H1 (cell line): ENCODE measurements at regions not wholly inside any gene's neighbourhood (a gene's known extent, or its start where the extent isn't known, plus 50 kb on each side); places are given as distances from the start of the nearest gene placed in this dataset.

Experiments
- CTCF ChIA-PET: fragments of 300-600 bp; sonication (Branson Sonifier 250); formaldehyde crosslinking; loops from one replicate; lab custom pipeline; 2021; ENCODE audit not compliant: partially characterized antibody; lab: Charles Lee
- POLR2A ChIA-PET: fragments of 300-600 bp; sonication (Branson Sonifier 250); formaldehyde crosslinking; loops from one replicate; lab custom pipeline; 2021; ENCODE audit warnings: inconsistent platforms; ENCODE audit not compliant: partially characterized antibody; lab: Charles Lee
- DNase-seq, 2 experiments: peaks; one replicate each; pipeline versions ENCODE4 v3.0.0 to v3.0.0-alpha.2; 2010 to 2022; ENCODE audit warnings: low spot score in 2 of 2, low read depth in 1 of 2, mixed read lengths in 1 of 2
- FAIRE-seq: peaks from 2 replicates; lab custom pipeline; 2011; peaks lifted over from hg19 to GRCh38; lab: Jason Lieb, UNC
- H2AFZ ChIP-seq: 2 replicates; pipeline ENCODE4 v1.8.1; 2012; ENCODE audit warnings: low read length, inconsistent platforms
- H2AK5ac ChIP-seq: 2 replicates; pipeline ENCODE4 v1.6.1; 2013; ENCODE audit warnings: low read depth, low read length
- H2BK120ac ChIP-seq: replicated peaks from 2 replicates; pipeline ENCODE3; 2013; ENCODE audit warnings: low read depth, low read length, inconsistent platforms
- H2BK12ac ChIP-seq: 2 replicates; pipeline ENCODE4 v1.6.1; 2013; ENCODE audit warnings: low read depth, low read length
- H2BK15ac ChIP-seq: 2 replicates; pipeline ENCODE4 v1.6.1; 2013; ENCODE audit warnings: low read length
- H2BK20ac ChIP-seq: 2 replicates; pipeline ENCODE4 v1.6.1; 2013; ENCODE audit warnings: low read length
- H2BK5ac ChIP-seq: 2 replicates; pipeline ENCODE4 v1.6.1; 2013; ENCODE audit warnings: low read depth, low read length
- H3K14ac ChIP-seq: 2 replicates; pipeline ENCODE4 v1.6.1; 2013; ENCODE audit warnings: inconsistent platforms; ENCODE audit not compliant: insufficient read length
- H3K18ac ChIP-seq: 2 replicates; pipeline ENCODE4 v1.6.1; 2013; ENCODE audit warnings: low read length; ENCODE audit errors: extremely low read depth
- H3K23ac ChIP-seq: 2 replicates; pipeline ENCODE4 v1.6.1; 2013; ENCODE audit warnings: inconsistent platforms; ENCODE audit not compliant: insufficient read length
- H3K23me2 ChIP-seq: 2 replicates; pipeline ENCODE4 v1.6.1; 2013; ENCODE audit warnings: low read depth, low read length
- H3K27ac ChIP-seq: 2 replicates; pipeline ENCODE4 v1.6.1; 2011; ENCODE audit warnings: low read depth, low read length, inconsistent platforms
- H3K27me3 ChIP-seq, 4 experiments: replicated peaks in 1 of 4; 1 replicate in 1 of 4; 2 replicates in 3 of 4; pipeline versions ENCODE4 v1.6.1 to v1.8.1; 2011 to 2013; ENCODE audit warnings: low read length in 3 of 4, mild to moderate bottlenecking in 3 of 4, inconsistent platforms in 2 of 4, mixed read lengths in 2 of 4, moderate library complexity in 1 of 4; ENCODE audit not compliant: control insufficient read depth in 3 of 4, insufficient read depth in 3 of 4; ENCODE audit errors: extremely low read depth in 1 of 4
- H3K36me3 ChIP-seq, 4 experiments: 2 replicates each; pipeline versions ENCODE4 v1.6.1 to v1.8.1; 2011 to 2013; ENCODE audit warnings: mild to moderate bottlenecking in 4 of 4, low read length in 3 of 4, moderate library complexity in 2 of 4, control low read depth in 1 of 4, inconsistent platforms in 1 of 4; ENCODE audit not compliant: insufficient read depth in 4 of 4, control insufficient read depth in 2 of 4
- H3K4ac ChIP-seq: replicated peaks from 2 replicates; pipeline ENCODE3; 2013; ENCODE audit warnings: low read length, low read depth, mixed read lengths, inconsistent platforms; ENCODE audit not compliant: insufficient read length
- H3K4me1 ChIP-seq, 4 experiments: replicated peaks in 1 of 4; 1 replicate in 1 of 4; 2 replicates in 3 of 4; pipeline versions ENCODE4 v1.6.1 to v1.8.1; 2011 to 2013; ENCODE audit warnings: low read length in 3 of 4, inconsistent platforms in 2 of 4, mixed read lengths in 1 of 4; ENCODE audit not compliant: insufficient read depth in 4 of 4, control insufficient read depth in 3 of 4
- H3K4me2 ChIP-seq, 2 experiments: 2 replicates each; pipeline versions ENCODE4 v1.6.1 to v1.8.1; 2011 to 2013; ENCODE audit warnings: low read depth in 2 of 2, low read length in 2 of 2, control low read depth in 1 of 2, inconsistent platforms in 1 of 2, mild to moderate bottlenecking in 1 of 2; ENCODE audit not compliant: insufficient read depth in 1 of 2
- H3K4me3 ChIP-seq, 4 experiments: fragments of 200-600, 300-600 bp in 1 of 4; sonication (generic), shearing (Covaris generic), sonication (Bioruptor Twin) in 1 of 4; 2 replicates each; pipeline versions ENCODE4 v1.5.1 to v1.8.1; 2011 to 2016; ENCODE audit warnings: low read length in 4 of 4, low read depth in 3 of 4, control low read depth in 2 of 4, inconsistent platforms in 2 of 4, mild to moderate bottlenecking in 2 of 4, mixed read lengths in 1 of 4, moderate library complexity in 1 of 4; ENCODE audit not compliant: insufficient read depth in 2 of 4; ENCODE audit errors: extremely low read depth in 1 of 4
- H3K56ac ChIP-seq: replicated peaks from 2 replicates; pipeline ENCODE3; 2013; ENCODE audit warnings: low read depth, mild to moderate bottlenecking, mixed read lengths, low read length, inconsistent platforms; ENCODE audit not compliant: insufficient read length
- H3K79me1 ChIP-seq: 2 replicates; pipeline ENCODE4 v1.6.1; 2013; ENCODE audit warnings: low read depth, low read length, control low read depth
- H3K79me2 ChIP-seq, 2 experiments: 2 replicates each; pipeline versions ENCODE4 v1.6.1 to v1.8.1; 2012 to 2013; ENCODE audit warnings: low read length in 2 of 2, mild to moderate bottlenecking in 2 of 2, inconsistent platforms in 1 of 2; ENCODE audit not compliant: insufficient read depth in 2 of 2, control insufficient read depth in 1 of 2
- H3K9ac ChIP-seq, 4 experiments: replicated peaks in 1 of 4; 1 replicate in 1 of 4; 2 replicates in 3 of 4; pipeline versions ENCODE4 v1.6.1 to v1.8.1; 2011 to 2013; ENCODE audit warnings: low read depth in 3 of 4, low read length in 3 of 4, control low read depth in 2 of 4, mild to moderate bottlenecking in 2 of 4, moderate library complexity in 2 of 4, inconsistent platforms in 1 of 4; ENCODE audit errors: extremely low read depth in 1 of 4
- H3K9me3 ChIP-seq, 2 experiments: 2 replicates each; pipeline versions ENCODE4 v1.6.1 to v1.8.1; 2012 to 2013; ENCODE audit warnings: mild to moderate bottlenecking in 2 of 2, moderate library complexity in 2 of 2, control low read depth in 1 of 2, inconsistent platforms in 1 of 2, low read depth in 1 of 2, low read length in 1 of 2, mixed read lengths in 1 of 2; ENCODE audit not compliant: insufficient read depth in 2 of 2
- H4K20me1 ChIP-seq, 2 experiments: replicated peaks in 1 of 2; 2 replicates each; pipeline versions ENCODE3 to v1.8.1; 2011 to 2013; ENCODE audit warnings: inconsistent platforms in 2 of 2, low read length in 2 of 2, mild to moderate bottlenecking in 1 of 2; ENCODE audit not compliant: insufficient read depth in 2 of 2, control insufficient read depth in 1 of 2
- H4K5ac ChIP-seq: 2 replicates; pipeline ENCODE4 v1.6.1; 2013; ENCODE audit warnings: low read length, low read depth, mixed read lengths, inconsistent platforms; ENCODE audit not compliant: insufficient read length
- H4K8ac ChIP-seq: 2 replicates; pipeline ENCODE4 v1.8.0; 2013; ENCODE audit warnings: mild to moderate bottlenecking, moderate library complexity, low read length, inconsistent platforms; ENCODE audit not compliant: insufficient read depth; ENCODE audit errors: extremely low read depth
- H4K91ac ChIP-seq: replicated peaks from 2 replicates; pipeline ENCODE3; 2013; ENCODE audit warnings: low read length, mixed read lengths, inconsistent platforms; ENCODE audit not compliant: insufficient read length
- KDM1A ChIP-seq: fragments of 200-600, 300-600 bp; sonication (generic); IDR thresholded peaks from 2 replicates; pipeline ENCODE4 v1.7.1; 2016; ENCODE audit warnings: mild to moderate bottlenecking, low read length, borderline replicate concordance
- WGBS, 2 experiments: shearing (Covaris generic) in 1 of 2; methylation state at CpG; one replicate each; pipeline versions ENCODE4 v1.1.6 to v1.1.7; 2013 to 2015; ENCODE audit warnings: low lambda C conversion rate in 2 of 2, mixed read lengths in 2 of 2, inconsistent platforms in 1 of 2, low coverage in 1 of 2, missing lambda C conversion rate in 1 of 2; ENCODE audit not compliant: insufficient replicate concordance in 2 of 2, insufficient coverage in 1 of 2, insufficient read length in 1 of 2; ENCODE audit errors: extremely low coverage in 1 of 2, missing lambda C conversion rate in 1 of 2; 5-methylcytosine and 5-hydroxymethylcytosine counted together

DNA sequence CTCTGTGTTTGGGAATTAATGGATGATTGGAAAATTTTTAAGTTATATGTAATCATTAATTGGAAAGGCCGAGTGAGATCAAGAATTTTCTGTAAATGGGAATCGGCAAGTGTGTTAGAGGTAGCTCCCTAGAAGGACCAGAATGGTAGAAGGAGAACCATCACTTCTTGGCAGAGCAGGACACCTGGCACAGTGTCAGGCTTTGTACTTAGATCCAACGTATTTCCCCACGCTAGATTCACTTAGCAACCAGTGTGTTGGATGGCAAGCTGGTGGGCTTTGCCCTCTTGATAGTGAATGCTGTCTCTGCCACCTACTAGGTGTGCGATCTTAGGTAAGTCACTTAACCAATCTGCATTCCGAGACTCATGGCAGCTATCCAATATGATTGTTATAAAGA, 107.8 kb upstream of the ZNF438 start:
- no peak overlapping the region for H3K18ac ChIP-seq
- no peaks in the 10 kb centered on the region for H3K36me3 ChIP-seq
- H3K27ac ChIP-seq, result no peak overlapping the region
- H3K27me3 ChIP-seq, result no peaks in the 10 kb centered on the region
- H3K56ac ChIP-seq, result no peak overlapping the region
- H4K5ac ChIP-seq, result no peak overlapping the region
- no peak overlapping the region for H2BK5ac ChIP-seq
- no peak overlapping the region for H2BK120ac ChIP-seq
- WGBS, 2 experiments, result 87 to 100% methylated on average over 1 to 6 of the region's 6 CpGs
- ChIA-PET CTCF (interaction anchor here (0.8 kb wide), 1 partner anchor 558 kb away, joined by 3 read pairs; no protein-coding TSS in a partner anchor), POLR2A (no interaction called here)
- no peak for FAIRE-seq
- no peak overlapping the region for H2BK20ac ChIP-seq
- H4K20me1 ChIP-seq, result no peaks in the 10 kb centered on the region
- H3K4me3 ChIP-seq, result no peak overlapping the region
- H3K23me2 ChIP-seq, result peaks cover under 1% of the 10 kb centered on the region; the same call in 1 of the 2 replicates
- H3K4me1 ChIP-seq, result peaks cover 2 to 7% (median 3%) of the 10 kb centered on the region in 4 experiments
- no peak overlapping the region for H3K4me2 ChIP-seq
- no peak for DNase-seq
- H4K91ac ChIP-seq, result no peak overlapping the region
- no peaks in the 10 kb centered on the region for H3K79me2 ChIP-seq
- no peak for TF ChIP-seq KDM1A
- no peak overlapping the region for H4K8ac ChIP-seq
- no peak overlapping the region for H3K9ac ChIP-seq
- H3K79me1 ChIP-seq, result no peaks in the 10 kb centered on the region
- H2BK12ac ChIP-seq, result no peak overlapping the region
- no peaks in the 10 kb centered on the region for H3K9me3 ChIP-seq
- H3K4ac ChIP-seq, result no peak overlapping the region
- H2AK5ac ChIP-seq, result no peak overlapping the region
- H3K14ac ChIP-seq, result no peak overlapping the region
- no peak overlapping the region for H2AFZ ChIP-seq
- H3K23ac ChIP-seq, result no peak overlapping the region
- no peak overlapping the region for H2BK15ac ChIP-seq
